Upper lobe of right lung (tissue), 1 donor: ENCODE measurements at regions not wholly inside any gene's neighbourhood (a gene's known extent, or its start where the extent isn't known, plus 50 kb on each side); places are given as distances from the start of the nearest gene placed in this dataset.
A peak's percentile ranks its signal among the peaks of the same experiment; 100 is the strongest.

Source experiments
- ATAC-seq: fragments of 200-7000 bp; cut with Tn5 transposase; one replicate; pipeline ENCODE4 v1.9.1; 2020; ENCODE audit warnings: mild to moderate bottlenecking, moderate library complexity
- DNase-seq: peaks from one replicate; pipeline ENCODE4 v3.0.0-alpha.2; 2020
- H3K27ac ChIP-seq: fragments of 200-600 bp; one replicate; pipeline ENCODE4 v1.8.0; 2022
- H3K27me3 ChIP-seq: fragments of 200-600 bp; one replicate; pipeline ENCODE4 v1.8.0; 2022; ENCODE audit warnings: mild to moderate bottlenecking
- H3K36me3 ChIP-seq: fragments of 200-600 bp; one replicate; pipeline ENCODE4 v1.8.0; 2022
- H3K4me1 ChIP-seq: fragments of 200-600 bp; one replicate; pipeline ENCODE4 v1.8.0; 2022
- H3K4me3 ChIP-seq: fragments of 200-600 bp; one replicate; pipeline ENCODE4 v1.8.0; 2022; ENCODE audit warnings: mild to moderate bottlenecking
- H3K9me3 ChIP-seq: fragments of 200-600 bp; one replicate; pipeline ENCODE4 v1.8.0; 2022
- CTCF ChIP-seq: fragments of 200-600 bp; IDR thresholded peaks from one replicate; pipeline ENCODE4 v1.8.0; 2022; ENCODE audit warnings: antibody characterized with exemption
- intact Hi-C: fragments of 100-400 bp; cut with DNase I; formaldehyde crosslinking; loops from one replicate; pipeline ENCODE4 v1.11.0; 2022
- donor health status: DM: no; HTN: yes; CAD: no; lungs with severe emphysema.

- Histone ChIP-seq H3K4me3 (no peak overlapping the region), H3K36me3 (no peaks in the 10 kb centered on the region), H3K9me3 (no peaks in the 10 kb centered on the region), H3K4me1 (peaks cover 21% of the 10 kb centered on the region), H3K27me3 (no peaks in the 10 kb centered on the region), H3K27ac (peak overlapping the region; percentile 58)
- TF ChIP-seq CTCF: no peak
- ATAC-seq: peak; percentile 48
- DNase-seq: no peak
- intact Hi-C loops: no loop called here
Measured at GRCh38 chr12:42696406-42697149, 107.0 kb upstream of the PRICKLE1 start.

GRCh38 chr12:42695490-42695995 is 106.0 kb upstream of the PRICKLE1 start:
- DNase-seq (no peak), ATAC-seq (no peak)
- Histone ChIP-seq H3K9me3 (no peaks in the 10 kb centered on the region), H3K4me3 (no peak overlapping the region), H3K4me1 (peaks cover 21% of the 10 kb centered on the region), H3K36me3 (no peaks in the 10 kb centered on the region), H3K27ac (no peak overlapping the region), H3K27me3 (no peaks in the 10 kb centered on the region)
- intact Hi-C loops: no loop called here
- TF ChIP-seq CTCF: no peak

- intact Hi-C loops: no loop called here
- no peak for TF ChIP-seq CTCF
- H3K4me3 ChIP-seq: peak overlapping the region; percentile 37
- peak overlapping the region; percentile 60 for H3K27ac ChIP-seq
- H3K36me3 ChIP-seq: no peaks in the 10 kb centered on the region
- ATAC-seq: no peak
- H3K4me1 ChIP-seq: peaks cover 21% of the 10 kb centered on the region
- no peaks in the 10 kb centered on the region for H3K9me3 ChIP-seq
- H3K27me3 ChIP-seq: no peaks in the 10 kb centered on the region
- no peak for DNase-seq
Measured at GRCh38 chr12:42692749-42693148, 103.2 kb upstream of the PRICKLE1 start.

GRCh38 chr12:42691991-42692557 is 102.5 kb upstream of the PRICKLE1 start:
- ATAC-seq (no peak), DNase-seq (no peak)
- Histone ChIP-seq H3K4me1 (peaks cover 15% of the 10 kb centered on the region), H3K27ac (peak overlapping the region; percentile 60), H3K36me3 (no peaks in the 10 kb centered on the region), H3K9me3 (no peaks in the 10 kb centered on the region), H3K27me3 (no peaks in the 10 kb centered on the region), H3K4me3 (peak overlapping the region; percentile 37)
- intact Hi-C loops: no loop called here
- TF ChIP-seq CTCF: no peak

- Histone ChIP-seq H3K4me3 (no peak overlapping the region), H3K4me1 (no peaks in the 10 kb centered on the region), H3K9me3 (no peaks in the 10 kb centered on the region), H3K36me3 (no peaks in the 10 kb centered on the region), H3K27ac (no peak overlapping the region), H3K27me3 (no peaks in the 10 kb centered on the region)
- TF ChIP-seq CTCF: no peak
- intact Hi-C loops: no loop called here
- ATAC-seq (no peak), DNase-seq (no peak)
Measured at GRCh38 chr12:42690264-42690663, 100.7 kb upstream of the PRICKLE1 start.
